NT2/D1 (cell line): ENCODE measurements at regions not wholly inside any gene's neighbourhood (a gene's known extent, or its start where the extent isn't known, plus 50 kb on each side); places are given as distances from the start of the nearest gene placed in this dataset.

Experiments used
- SUZ12 ChIP-seq: IDR thresholded peaks from 2 replicates; pipeline ENCODE4 v1.6.1; 2011; ENCODE audit not compliant: insufficient read length, insufficient read depth; ENCODE audit errors: extremely low read depth
- ZNF274 ChIP-seq: IDR thresholded peaks from 2 replicates; pipeline ENCODE4 v1.6.1; 2011; ENCODE audit warnings: mild to moderate bottlenecking, low read depth, low read length

GRCh38 chr16:73724503-73724902 lies 572.1 kb upstream of the PSMD7 start:
- TF ChIP-seq ZNF274: no peak
- TF ChIP-seq SUZ12: no peak
